ENCODE measurements at regions not wholly inside any gene's neighbourhood (a gene's known extent, or its start where the extent isn't known, plus 50 kb on each side); places are given as distances from the start of the nearest gene placed in this dataset.

DNA sequence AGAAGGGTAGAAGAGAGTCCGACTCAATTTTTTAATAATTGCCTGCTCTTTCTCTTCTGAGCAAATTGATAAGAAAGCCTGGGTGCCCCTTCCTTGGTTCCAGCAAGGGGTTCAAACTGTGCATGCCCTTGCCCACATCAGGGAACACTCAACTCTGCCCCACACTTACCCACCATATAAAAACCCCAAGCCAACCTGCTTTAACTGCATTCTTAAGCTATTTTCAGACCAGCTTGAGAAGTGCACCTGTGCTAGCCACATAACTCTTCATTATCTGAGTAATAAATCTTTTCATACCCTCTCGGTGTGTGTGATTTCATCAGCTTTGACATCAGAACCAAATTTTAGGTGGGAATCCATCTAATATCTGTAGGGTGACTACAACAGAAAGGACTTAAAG lies 509.6 kb downstream of the MRPL39 start:
- intact Hi-C loops (cut with DNase I), result no loop called here
- no peak for DNase-seq
- no peaks in the 10 kb centered on the region for H3K27me3 ChIP-seq
- H3K27ac ChIP-seq, result no peak overlapping the region
- TF ChIP-seq, protein P1, sequence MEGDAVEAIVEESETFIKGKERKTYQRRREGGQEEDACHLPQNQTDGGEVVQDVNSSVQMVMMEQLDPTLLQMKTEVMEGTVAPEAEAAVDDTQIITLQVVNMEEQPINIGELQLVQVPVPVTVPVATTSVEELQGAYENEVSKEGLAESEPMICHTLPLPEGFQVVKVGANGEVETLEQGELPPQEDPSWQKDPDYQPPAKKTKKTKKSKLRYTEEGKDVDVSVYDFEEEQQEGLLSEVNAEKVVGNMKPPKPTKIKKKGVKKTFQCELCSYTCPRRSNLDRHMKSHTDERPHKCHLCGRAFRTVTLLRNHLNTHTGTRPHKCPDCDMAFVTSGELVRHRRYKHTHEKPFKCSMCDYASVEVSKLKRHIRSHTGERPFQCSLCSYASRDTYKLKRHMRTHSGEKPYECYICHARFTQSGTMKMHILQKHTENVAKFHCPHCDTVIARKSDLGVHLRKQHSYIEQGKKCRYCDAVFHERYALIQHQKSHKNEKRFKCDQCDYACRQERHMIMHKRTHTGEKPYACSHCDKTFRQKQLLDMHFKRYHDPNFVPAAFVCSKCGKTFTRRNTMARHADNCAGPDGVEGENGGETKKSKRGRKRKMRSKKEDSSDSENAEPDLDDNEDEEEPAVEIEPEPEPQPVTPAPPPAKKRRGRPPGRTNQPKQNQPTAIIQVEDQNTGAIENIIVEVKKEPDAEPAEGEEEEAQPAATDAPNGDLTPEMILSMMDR (IDR thresholded peaks at IDR 0.05), result no peak
- TF ChIP-seq EP300 (IDR thresholded peaks at IDR 0.05), result no peak
- TF ChIP-seq POLR2A (IDR thresholded peaks at IDR 0.05), result no peak
- H3K36me3 ChIP-seq, result no peaks in the 10 kb centered on the region
- no peaks in the 10 kb centered on the region for H3K9me3 ChIP-seq
- no peaks in the 10 kb centered on the region for H3K4me1 ChIP-seq (ENCODE audit: insufficient read depth)
- 59 to 68% (median 65%) methylated on average over 2 of the region's 2 CpGs for WGBS, 3 donors
- no peak overlapping the region for H3K4me3 ChIP-seq

DNA sequence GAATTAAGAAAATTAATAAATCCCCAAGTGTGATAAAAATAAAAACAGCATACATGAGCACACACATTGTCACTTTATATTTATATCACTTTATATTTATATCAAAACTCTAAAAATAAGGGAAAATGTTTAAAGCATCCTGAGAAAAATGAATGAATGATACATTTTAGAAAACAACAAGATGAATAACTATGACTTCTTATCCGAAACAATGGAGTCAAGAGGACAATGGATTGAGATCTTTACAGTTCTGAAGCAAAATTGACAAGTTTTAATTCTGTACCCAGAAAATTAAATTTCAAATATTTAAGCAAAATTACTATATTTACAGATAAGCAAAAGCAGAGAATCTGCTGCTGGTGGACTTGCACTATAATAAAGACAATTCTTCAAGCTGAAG lies 512.6 kb downstream of the MRPL39 start:
- intact Hi-C loops (cut with DNase I), result no loop called here
- no peak overlapping the region for H3K4me3 ChIP-seq
- 73 to 78% (median 77%) methylated on average over 1 of the region's 1 CpG for WGBS, 3 donors

DNA sequence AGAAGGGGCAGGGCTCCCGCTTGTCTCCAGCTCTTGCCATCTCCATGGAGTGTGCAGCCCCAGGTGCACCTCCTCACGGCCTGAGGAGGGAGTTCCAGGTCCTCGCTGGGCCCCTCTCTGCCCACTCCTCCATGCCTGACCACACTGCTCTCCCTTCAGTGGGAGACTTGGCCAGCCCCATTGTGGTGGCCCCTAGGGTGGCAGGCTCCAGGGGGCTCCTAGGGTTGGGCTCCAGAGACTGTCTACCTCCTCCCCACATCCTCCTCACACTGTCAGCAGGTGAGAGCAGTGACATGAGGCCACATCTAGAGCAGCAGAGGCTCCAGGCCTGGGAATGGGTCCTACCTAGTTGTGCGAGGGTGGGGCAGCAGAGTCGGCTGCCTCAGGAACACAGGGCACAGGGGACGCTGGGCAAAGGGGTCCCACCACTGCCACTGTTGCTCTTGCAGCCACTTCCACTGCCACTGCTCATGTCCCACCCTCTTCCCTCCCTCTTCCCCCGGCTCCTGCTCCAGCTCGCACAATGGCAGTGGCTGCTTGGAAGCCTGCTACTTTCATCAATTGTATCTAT lies 514.8 kb downstream of the MRPL39 start:
- no peaks in the 10 kb centered on the region for H3K36me3 ChIP-seq
- H3K9me3 ChIP-seq, result no peaks in the 10 kb centered on the region
- H3K4me3 ChIP-seq, result no peak overlapping the region
- 78 to 90% (median 86%) methylated on average over 8 of the region's 8 CpGs for WGBS, 3 donors
- no peaks in the 10 kb centered on the region for H3K27me3 ChIP-seq
- intact Hi-C loops (cut with DNase I), result no loop called here
- no peak overlapping the region for H3K27ac ChIP-seq
- no peak for DNase-seq
- TF ChIP-seq EP300 (IDR thresholded peaks at IDR 0.05) (no peak), POLR2A (IDR thresholded peaks at IDR 0.05) (no peak)
- no peaks in the 10 kb centered on the region for H3K4me1 ChIP-seq (ENCODE audit: insufficient read depth)

More for the DNA sequence above, 512.6 kb downstream of the MRPL39 start:
- H3K27me3 ChIP-seq, result no peaks in the 10 kb centered on the region
- H3K36me3 ChIP-seq, result no peaks in the 10 kb centered on the region
- no peak overlapping the region for H3K27ac ChIP-seq
- H3K4me1 ChIP-seq (ENCODE audit: insufficient read depth), result no peaks in the 10 kb centered on the region
- DNase-seq, result no peak
- H3K9me3 ChIP-seq, result no peaks in the 10 kb centered on the region
- TF ChIP-seq EP300 (IDR thresholded peaks at IDR 0.05) (no peak), POLR2A (IDR thresholded peaks at IDR 0.05) (no peak)
- TF ChIP-seq, protein P1 (IDR thresholded peaks at IDR 0.05), result no peak

DNA sequence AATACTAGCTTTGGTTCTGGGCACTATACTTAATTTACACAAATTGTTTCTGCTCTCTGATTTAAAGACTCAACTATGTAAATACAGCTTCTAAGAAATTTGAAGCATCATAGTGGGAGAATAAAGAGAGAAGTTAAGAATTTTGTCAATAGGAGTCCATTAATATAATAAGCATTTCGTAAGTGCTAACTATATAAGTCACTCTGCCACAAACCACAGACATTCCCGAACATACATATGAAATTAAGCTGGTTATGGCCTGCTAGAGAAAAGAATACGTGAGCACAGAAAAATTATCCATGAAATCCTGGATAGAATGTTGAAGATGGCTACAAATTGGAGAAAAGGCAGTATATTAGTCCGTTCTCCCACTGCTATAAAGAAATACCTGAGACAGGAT lies 526.2 kb downstream of the MRPL39 start:
- no peak overlapping the region for H3K27ac ChIP-seq
- intact Hi-C loops (cut with DNase I), result no loop called here
- TF ChIP-seq, protein P1 (IDR thresholded peaks at IDR 0.05), result no peak
- TF ChIP-seq EP300 (IDR thresholded peaks at IDR 0.05), result no peak
- no peak for TF ChIP-seq POLR2A (IDR thresholded peaks at IDR 0.05)
- DNase-seq, result no peak
- H3K4me1 ChIP-seq (ENCODE audit: insufficient read depth), result no peaks in the 10 kb centered on the region
- H3K27me3 ChIP-seq, result no peaks in the 10 kb centered on the region
- no peaks in the 10 kb centered on the region for H3K9me3 ChIP-seq
- WGBS, 3 donors, result 88 to 92% (median 88%) methylated on average over 4 of the region's 4 CpGs
- H3K36me3 ChIP-seq, result no peaks in the 10 kb centered on the region
- H3K4me3 ChIP-seq, result no peak overlapping the region

DNA sequence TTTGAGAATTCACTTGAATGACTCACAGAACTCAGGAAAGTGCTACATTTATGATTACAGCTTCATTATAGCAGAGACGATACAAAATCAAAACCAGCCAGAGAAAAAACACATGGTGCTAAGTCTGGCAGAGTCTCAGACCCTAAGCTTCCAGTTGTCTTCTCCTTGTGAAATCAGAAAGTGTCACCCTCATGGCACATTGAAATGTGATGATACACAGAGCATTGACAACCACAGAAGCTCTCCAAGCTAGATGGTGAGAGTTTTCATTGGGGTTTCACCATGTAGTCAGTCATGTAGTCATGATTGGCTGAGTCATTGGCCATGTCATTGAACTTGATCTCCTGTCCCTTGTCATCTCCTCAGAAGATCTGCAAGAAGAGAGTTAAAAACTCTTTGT lies 526.6 kb downstream of the MRPL39 start:
- H3K4me3 ChIP-seq, result no peak overlapping the region
- TF ChIP-seq POLR2A (IDR thresholded peaks at IDR 0.05), result no peak
- TF ChIP-seq EP300 (IDR thresholded peaks at IDR 0.05), result no peak
- TF ChIP-seq, protein P1 (IDR thresholded peaks at IDR 0.05), result no peak
- intact Hi-C loops (cut with DNase I), result no loop called here
- no peaks in the 10 kb centered on the region for H3K27me3 ChIP-seq
- H3K4me1 ChIP-seq (ENCODE audit: insufficient read depth), result no peaks in the 10 kb centered on the region
- no peaks in the 10 kb centered on the region for H3K9me3 ChIP-seq
- H3K36me3 ChIP-seq, result no peaks in the 10 kb centered on the region
- DNase-seq, result no peak
- WGBS, 3 donors, result 66 to 68% (median 67%) methylated on average over 1 of the region's 1 CpG
- no peak overlapping the region for H3K27ac ChIP-seq
